SIG-M5 treated with dmso at 0.1 percent for 504 hours (cell line): ENCODE measurements at regions not wholly inside any gene's neighbourhood (a gene's known extent, or its start where the extent isn't known, plus 50 kb on each side); places are given as distances from the start of the nearest gene placed in this dataset.

Experiments
- DNase-seq: peaks from one replicate; lab custom pipeline; 2025; ENCODE audit not compliant: unreplicated experiment; lab: John Stamatoyannopoulos, UW

DNA sequence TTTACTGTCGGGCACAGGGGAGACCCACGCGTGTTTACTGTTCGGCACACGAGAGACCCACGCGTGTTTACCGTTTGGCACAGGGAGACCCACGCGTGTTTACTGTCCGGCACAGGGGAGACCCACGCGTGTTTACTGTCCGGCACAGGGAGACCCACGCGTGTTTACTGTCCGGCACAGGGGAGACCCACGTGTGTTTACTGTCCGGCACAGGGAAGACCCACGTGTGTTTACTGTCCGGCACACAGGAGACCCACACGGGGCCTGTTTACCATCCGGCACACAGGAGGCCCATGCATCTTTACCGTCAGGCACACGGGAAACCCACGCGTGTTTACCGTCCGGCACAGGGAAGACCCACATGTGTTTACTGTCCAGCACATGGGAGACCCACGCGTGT is 525.1 kb downstream of the BRD1 start:
- no peak for DNase-seq

DNA sequence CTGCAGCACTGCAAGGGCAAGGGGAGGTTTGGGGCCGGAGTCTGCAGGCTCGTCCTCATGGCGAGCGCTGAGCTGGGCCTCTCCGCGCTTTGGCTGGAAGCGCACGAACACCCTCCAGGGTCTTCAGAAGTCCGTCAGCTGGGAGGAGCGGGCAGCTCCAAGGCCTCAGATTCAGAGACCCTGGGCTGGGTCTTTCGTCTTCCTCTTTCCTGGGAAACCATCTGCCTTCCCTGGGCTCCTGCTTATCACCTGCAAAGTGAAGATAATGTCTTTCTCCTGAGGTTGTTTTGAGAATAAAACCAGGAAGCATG is 525.6 kb downstream of the BRD1 start:
- no peak for DNase-seq

DNA sequence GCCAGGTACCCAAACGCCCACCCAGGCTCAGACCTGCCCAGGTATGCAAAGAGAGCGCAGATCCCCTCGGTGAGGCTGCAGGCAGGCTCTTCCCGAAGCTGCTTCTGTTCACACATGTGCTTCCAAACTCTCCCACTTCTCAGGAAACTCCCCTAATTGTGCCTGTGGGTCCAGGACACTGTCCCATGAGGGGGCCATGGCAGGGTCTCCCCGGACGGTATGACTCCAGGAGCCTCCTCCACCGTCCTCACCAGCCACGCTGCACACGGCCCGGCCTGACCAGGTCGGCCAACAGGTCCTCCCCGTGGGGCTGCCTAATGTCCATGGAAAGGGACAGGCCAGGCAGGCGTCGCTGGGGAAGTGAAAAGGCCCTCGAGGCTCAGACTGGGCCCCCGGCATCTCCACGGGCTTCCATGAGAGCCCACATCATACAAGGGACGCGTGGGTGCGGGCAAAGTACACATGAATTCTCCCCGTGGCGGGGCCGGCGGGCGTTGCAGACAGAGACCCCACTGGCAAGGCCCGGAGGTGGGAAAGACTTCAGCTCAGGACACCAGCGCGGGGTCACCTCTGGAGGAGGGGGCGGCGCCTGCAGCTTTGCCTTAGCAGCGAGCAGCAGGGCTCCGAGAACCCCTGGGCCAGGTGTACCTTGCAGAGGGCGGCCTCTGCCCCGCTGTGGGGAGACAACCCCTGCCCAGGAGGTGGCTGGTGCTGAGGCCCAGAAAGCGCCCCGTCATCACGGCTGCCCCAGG is 526.1 kb downstream of the BRD1 start:
- DNase-seq: no peak

DNA sequence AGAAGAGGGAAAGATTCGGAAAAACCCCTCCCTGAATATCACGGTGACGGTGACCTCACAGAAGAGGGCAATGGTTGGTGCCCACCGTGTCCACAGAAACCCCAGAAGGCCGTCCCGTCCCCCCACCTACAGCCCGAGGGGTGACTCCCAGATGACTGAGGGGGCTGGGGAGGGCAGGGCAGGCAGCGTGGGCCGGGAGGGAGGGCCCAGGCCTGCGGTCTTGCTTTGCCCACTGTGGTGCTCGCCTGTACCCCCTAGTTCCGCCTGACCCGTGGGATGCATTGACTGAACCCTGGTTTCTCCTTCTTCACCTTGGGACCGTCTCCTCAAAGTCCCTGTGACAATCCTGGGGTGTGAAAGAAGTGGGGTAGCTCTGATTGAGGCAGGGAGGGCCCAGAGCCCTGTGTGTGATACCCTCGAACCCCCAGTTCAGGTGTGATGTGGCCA is 526.7 kb downstream of the BRD1 start:
- no peak for DNase-seq

DNA sequence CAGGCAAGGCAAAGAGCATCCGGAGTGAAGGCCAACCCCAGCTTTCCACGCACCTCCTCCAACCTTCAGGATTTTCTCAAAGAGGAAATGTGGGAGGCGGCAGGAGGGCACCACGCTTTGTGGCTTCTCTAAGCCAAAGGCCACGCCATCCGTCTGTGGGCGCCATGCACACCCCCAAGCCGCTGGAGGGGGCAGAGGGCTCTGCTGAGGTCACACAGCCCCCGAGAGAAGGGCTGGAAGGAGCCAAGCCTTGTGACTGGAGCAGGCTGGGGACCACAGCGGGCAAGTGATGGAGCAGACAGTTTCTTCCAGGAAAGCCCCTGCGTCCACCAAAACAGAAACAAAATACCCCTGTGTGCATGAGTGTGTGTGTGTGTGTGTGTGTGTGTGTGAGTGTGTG is 527.4 kb downstream of the BRD1 start:
- no peak for DNase-seq

DNA sequence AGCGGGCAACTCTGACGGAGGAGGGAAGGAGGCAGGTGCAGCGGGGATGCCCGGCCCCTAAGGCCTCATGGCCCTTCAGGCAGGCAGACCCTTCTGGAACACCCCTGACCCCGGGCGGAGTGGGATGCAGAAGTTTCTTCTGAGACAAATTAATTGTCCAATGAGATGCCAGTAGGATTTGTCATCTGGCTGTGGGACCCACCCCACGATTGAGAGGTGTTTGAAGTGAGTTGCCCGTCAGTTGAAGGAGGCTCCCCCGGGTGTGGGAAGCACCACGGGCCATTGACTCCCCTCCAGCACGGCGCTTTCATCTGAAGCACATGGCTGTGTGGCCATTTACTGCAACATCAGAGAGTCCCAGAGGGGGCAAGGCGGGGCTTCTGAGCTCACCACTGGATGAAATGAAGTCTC is 527.8 kb downstream of the BRD1 start:
- DNase-seq: no peak

DNA sequence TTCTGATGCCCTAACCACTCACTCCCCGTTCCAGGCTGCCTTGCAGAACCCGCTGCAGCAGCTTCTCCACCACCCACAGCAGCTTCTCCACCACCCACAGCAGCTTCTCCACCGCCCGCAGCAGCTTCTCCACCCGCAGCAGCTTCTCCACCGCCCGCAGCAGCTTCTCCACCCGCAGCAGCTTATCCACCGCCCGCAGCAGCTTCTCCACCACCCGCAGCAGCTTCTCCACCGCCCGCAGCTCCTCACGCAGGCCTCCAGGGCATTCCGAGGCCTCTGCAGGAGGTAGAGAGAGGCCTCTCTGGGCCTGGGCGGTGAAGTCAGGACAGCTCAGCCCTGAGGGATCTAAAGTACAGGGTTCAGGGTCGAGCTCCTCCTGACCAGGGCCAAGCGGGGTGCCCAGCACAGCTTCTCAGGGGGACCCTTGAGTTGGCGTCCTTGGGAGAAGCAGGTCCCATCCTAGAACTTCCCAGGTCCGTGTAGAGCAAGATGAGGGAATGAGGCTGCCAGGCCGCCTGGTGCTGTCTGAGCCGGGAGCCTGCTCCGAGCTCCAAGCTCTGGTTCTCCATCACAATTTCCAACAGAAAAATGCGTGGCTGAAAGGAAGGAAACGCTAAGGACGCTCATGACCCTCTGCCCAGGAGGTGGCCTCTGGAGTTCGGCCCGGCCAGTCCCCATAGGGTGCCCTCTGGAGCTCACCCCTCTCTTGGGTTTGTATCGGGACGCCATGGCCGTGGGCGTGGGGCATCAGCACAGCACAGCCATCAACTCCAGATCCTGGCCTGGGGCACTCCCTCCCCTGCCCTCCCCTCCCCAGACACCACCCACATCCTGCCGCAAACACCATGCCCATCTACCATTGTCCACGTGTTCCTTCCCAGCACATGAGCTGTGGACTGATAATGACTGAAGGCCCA is 528.6 kb downstream of the BRD1 start:
- DNase-seq: no peak

DNA sequence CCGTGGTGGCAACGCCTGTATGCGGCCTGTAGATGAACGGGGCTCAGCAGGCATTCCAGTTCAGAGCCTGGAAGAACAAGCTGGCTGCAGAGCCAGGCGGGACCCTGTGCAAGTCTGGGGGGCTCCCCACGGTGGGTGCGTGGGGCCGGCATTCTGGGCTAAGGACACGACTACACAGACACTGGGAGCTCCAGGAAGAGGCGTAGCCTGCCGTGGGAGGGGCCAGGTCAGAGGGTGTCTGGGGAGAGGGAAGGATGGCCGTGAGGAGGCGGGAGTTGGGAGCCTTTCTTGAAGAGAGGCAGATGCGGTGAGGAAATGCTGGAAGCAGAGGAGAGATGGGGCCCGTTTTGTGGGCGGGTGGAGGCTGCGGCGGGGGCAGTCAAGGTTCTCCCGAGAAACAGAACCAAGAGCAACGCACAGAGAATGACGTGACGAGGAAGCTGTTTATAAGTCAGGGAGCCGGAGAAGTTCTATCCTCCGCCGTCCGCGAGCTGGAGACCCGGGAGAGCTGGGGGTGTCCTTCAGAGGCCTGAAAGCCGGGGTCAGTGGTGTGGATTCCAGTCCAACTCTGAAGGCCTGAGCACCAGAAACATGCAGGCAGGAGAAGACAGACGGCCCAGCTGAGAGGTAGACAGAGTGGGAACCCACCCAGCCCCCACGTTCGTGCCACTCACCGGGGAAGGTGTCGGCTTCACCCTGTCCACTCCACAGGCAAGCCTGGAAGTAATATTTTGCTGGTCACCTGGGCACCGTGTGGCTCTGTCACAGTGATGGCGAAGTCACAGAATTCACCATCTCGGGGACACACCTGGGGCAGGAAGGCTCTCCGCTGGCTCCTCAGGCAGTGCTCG is 529.6 kb downstream of the BRD1 start:
- DNase-seq: no peak

DNA sequence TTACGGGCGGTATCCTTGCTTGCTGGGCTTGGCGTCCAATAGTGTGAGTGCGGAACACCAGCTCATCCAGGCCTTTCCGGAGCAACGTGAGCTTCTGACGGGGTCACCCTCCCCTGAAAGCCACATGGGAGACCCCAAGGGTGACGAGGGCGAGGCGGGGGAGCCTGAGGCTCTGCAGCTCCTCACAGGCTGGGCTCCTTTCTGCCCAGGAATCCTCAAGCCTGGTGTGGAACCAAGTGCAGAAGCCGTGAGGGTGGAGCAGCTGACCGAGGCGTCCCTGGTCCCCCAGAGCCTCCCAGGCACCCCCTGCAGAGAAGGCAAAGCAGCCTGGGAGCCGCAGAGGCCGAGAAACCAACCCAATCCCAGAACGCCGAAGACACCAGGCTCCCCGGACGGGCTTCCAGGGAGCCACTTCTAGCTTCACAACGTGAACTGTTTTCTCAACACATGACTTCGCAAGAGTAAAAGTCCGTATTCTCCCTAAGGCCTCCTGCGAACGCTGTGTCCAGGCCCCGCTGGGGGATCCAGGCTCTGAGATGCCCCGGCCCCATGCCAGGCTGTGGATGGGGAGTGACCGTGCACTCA is 530.3 kb downstream of the BRD1 start:
- no peak for DNase-seq

DNA sequence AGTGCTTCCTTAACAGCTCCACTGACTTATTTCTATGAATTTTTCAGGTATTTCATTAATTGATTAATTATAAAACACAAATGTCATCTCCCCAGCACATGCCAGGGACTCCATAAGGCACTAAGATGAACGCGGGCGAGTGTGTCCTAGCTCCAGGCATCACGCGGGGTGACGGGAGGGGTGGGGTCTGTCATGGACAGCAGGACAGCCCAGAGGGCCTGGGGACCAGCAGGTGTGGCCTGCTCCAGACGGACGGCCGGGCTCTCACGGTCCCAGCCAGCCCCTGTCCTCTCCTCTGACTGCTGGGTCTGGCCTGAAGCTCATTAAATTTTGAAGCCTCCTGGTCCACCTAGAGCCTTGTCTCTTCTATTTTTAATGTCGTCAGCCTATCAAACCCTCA is 531.1 kb downstream of the BRD1 start:
- DNase-seq: no peak

DNA sequence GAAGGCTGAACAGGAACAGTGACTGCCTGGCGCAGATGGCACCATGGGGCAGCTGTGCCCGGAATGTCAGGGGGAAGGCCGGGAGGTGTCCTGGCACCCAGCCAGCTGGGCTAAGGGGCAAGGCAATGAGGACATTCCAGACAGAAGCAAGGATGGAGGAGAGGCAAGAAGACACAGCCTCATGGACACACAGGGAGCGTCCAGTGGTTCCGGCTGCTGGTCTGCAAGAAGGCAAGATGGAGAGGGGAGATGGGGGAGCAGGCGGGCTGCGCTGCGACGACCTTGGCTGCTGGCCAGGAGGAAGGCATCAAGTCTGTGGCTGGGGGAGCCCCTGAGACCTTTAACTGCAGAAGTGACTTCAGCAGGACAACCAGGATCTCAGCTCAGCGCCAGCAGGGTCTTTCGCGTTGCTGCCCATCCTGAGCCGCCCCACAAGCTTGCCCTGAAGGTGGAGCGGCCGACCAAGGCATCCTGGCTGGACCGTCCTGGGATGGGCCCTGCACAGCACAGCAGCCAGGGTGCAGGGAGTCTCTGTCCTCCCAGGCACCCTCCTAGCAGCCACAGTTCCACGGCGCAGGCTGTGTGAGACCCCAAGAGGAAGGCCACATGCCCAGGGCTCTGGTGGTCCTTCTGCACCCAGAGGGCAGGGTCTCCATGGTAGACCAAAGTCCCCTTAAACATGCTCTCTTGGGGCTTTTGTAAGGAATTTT is 531.7 kb downstream of the BRD1 start:
- no peak for DNase-seq

DNA sequence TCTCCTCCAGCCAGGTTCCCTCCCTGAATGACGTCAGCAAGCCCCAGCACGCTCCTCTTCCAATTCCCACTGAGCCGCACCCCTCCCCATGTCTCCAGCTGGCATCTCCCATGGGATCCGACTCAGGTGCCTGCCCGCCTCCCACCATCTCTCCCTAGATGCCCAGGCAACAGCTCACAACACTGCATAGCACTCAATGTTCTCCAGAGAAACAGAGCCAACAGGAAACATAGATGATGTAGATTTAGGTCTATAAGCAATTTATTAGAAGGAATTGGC is 532.3 kb downstream of the BRD1 start:
- DNase-seq: no peak

DNA sequence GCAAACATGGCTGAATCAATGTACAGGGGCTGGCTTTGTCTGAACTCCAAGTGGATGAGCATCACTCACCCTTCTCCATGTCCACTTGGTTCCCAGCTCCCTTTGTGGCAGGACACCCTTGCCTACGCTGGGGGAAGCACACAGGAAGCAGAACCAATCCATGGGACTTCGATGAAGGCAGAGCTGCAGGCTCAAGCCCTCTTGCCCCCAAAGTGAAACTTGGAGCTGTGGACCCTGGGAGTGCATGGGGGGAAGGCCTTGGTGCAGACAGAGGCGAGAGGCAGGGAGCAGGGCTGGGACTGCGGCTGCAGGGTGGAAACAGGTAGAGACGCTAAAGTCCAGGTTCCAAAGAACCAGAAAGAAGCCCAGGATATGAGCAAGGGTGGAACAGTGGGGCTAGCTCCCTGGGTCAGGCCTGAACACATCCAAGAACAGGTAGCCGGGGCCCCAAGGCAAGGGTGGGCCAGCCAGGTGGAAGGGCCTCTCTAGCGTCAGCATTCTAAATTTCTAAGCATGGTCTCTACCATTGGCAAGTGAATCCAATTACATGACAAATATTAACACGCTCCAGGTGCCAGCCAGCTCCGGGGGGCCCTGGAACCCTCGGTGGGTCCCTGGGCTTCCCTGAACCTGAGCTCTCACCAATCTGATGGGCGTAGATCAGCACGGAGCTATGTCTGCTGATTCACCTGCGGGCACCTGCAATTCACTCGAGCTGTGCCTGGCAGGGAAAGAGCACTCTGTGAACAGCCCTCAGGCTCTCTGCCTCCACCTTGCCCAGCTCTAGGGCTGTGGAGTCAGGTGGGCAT is 532.8 kb downstream of the BRD1 start:
- DNase-seq: no peak

DNA sequence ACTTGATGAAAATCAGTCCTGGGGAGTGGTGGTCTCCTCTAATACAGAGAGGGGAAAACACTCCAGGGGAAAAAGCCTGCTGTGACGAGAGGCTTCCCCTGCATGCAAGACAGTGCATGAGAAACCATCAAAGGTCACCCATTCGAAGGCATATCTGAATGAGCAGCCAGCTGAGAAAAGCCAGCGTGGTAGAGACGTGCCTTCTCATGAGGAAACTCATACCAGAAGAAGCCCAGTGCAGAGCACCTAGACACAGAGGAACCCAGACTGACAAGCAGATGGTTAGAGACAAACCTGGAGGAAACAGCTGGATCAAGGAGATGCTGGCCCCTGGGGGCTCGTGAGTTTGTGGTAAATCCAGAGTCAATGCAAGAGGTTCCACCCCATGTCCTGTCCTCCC is 534.8 kb downstream of the BRD1 start:
- DNase-seq: no peak

DNA sequence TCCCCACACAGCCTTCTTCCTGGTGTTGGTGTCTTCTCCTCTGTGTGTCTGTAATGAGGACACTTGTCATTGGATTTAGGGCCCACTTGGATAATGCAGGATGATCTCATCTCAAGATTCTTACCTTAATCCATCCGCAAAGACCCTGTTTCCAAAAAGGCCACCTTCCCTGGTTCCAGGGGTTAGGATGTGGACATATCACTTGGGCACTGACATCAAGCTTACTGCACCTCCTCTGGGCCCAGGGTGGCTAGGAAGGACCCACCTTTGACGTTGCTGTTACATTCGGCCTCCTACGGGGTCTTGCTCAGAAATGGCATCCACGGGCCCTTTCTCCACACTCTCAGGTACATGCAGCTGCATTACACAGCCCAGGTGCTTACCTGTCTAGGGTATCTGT is 535.9 kb downstream of the BRD1 start:
- DNase-seq: no peak

DNA sequence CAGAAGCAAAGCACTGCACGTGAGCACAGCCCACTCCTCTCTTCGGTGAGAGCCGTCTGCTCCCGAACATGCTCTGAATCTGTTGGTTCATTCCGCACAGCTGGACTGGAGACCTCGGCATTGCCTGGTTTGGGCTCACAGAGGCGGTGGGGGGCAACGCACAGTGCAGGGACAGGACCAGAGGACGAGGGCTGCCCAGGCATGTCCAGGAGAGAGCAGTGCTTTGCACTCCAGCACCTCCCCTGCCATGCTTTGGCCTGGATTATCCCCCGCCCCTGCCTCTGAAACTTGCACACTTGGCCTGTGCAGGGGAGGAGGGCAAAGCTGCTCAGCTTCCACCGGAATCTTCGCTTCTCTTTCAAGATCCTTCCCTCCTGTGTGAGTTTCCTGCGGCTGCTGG is 536.5 kb downstream of the BRD1 start:
- DNase-seq: no peak

DNA sequence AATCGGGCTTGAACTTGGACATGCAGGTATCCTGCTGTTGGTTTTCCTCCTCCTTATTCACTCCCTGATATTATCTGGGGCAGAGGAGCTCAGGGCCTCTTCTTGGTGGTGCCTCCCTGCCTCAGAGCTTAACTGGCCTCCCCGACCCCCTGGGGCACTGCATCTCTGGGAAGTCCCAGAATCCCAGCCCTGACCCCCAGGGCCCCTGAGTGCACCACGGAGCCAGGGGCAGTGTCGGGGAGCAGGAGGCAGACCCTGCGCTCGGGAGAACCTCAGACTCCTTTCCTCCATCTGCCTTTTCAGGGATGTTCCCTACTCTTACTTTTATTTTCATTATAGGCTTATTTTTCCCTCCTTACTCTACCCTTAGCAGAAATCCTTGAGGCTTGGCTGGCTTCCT is 537.0 kb downstream of the BRD1 start:
- no peak for DNase-seq

DNA sequence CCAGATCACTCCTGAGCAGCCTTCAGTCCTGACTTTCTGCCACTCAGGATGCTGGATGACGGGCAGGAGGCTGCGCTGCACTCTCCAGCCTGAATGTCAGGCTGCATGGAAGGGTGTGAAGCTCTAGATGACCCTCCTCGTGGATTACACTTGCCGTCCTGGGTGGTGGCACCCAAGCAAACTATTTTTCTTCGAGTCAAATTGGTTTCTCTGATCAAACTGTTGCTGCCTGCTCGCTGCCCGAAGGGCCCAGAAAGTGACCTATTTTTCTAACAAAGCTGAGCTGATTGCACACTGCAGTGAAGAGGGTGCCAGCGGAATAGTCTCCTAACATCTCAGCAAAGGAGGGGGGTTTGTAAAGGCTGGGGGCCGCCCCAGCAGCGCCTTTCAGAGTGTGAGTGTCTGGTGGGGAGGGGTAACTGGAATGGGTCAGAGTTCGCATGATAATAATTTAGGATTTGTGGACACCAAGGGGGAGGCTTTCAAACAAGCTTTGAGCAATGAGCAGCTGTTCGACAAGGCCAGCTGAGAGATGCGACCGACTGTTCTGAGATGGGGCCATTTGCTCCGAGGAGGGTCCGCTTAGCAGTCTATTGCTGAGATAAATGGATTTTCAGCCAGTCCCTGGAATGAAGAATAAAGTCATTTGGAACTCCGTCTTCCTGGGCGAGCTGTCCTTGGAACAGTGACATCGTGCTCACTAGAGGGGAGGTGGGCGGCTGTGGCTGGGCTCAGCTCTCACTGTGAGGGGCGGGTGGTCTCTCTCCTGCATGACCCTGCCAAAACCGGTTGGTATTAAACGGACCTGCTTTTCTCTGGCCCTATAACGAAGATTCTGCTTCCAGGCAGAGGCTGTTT is 537.6 kb downstream of the BRD1 start:
- no peak for DNase-seq

DNA sequence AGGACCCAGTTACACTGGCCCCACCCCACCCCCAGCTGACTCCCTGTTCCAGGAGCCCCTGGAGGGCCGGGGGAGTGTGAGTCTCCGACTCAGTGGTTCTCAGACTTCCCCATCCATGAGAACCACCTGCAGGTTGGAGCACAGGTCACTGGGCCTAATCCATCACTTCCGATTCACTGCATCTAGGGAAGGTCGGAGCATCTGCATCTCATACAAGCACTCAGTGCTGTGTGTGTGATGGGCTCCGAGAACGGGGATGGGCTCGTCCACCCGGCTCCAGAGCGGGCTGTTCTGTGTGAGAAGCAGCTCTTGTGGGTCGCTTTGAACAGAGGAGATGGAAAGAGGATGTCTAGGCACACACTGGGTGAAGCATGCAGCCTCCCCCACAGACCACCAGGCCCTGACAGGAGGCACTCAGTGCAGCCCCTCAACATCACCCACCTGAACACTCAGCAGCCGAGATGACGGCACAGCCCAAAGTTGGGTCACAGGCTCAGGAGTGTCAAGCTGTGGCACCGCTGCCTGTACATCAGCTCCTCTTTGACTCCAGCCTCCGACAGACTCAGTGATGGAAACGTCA is 541.4 kb downstream of the BRD1 start:
- DNase-seq: no peak
